Loucy (cell line): ENCODE measurements at regions not wholly inside any gene's neighbourhood (a gene's known extent, or its start where the extent isn't known, plus 50 kb on each side); places are given as distances from the start of the nearest gene placed in this dataset.

ENCODE experiments used
- CTCF ChIP-seq: fragments of 200-600 bp; sonication (generic); conservative IDR thresholded peaks from 2 replicates; pipeline ENCODE4 v1.5.1; 2014; ENCODE audit warnings: mild to moderate bottlenecking, antibody characterized with exemption, low read length
- EZH2phosphoT487 ChIP-seq: fragments of 200-600 bp; IDR thresholded peaks from 2 replicates; pipeline ENCODE4 v1.6.1; 2018; ENCODE audit warnings: antibody characterized with exemption, mild to moderate bottlenecking, moderate library complexity, borderline replicate concordance

- TF ChIP-seq EZH2phosphoT487 (no peak), CTCF (no peak)
These were observed 623.3 kb downstream of the CD109 start for GRCh38 chr6:74319292-74319691.
